ENCODE measurements at regions not wholly inside any gene's neighbourhood (a gene's known extent, or its start where the extent isn't known, plus 50 kb on each side); places are given as distances from the start of the nearest gene placed in this dataset.

DNA sequence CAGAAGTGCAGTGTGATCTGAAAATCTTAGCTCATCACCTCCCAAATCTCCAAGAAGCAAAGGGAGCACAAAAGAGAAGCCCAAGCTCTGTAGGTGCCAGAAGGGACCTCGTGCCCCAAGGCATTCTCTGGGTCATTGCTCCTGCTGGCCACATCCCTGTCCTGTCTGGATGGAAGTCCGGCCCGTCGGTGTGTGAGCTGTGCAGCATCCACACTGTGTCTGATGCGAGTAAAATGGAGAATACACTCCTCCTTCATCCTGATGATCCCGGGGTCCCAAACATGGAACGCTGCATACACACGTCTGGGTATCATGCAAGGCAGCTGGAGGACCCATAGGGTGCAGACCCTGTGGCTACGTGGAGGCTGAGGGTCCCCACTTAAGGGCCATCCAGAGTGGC lies 851.4 kb downstream of the GALR1 start:
- in situ Hi-C loops (cut with HindIII; ENCODE audit: low sequenced_read_pairs): no loop called here
- TF ChIP-seq, protein P1, sequence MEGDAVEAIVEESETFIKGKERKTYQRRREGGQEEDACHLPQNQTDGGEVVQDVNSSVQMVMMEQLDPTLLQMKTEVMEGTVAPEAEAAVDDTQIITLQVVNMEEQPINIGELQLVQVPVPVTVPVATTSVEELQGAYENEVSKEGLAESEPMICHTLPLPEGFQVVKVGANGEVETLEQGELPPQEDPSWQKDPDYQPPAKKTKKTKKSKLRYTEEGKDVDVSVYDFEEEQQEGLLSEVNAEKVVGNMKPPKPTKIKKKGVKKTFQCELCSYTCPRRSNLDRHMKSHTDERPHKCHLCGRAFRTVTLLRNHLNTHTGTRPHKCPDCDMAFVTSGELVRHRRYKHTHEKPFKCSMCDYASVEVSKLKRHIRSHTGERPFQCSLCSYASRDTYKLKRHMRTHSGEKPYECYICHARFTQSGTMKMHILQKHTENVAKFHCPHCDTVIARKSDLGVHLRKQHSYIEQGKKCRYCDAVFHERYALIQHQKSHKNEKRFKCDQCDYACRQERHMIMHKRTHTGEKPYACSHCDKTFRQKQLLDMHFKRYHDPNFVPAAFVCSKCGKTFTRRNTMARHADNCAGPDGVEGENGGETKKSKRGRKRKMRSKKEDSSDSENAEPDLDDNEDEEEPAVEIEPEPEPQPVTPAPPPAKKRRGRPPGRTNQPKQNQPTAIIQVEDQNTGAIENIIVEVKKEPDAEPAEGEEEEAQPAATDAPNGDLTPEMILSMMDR (IDR thresholded peaks at IDR 0.05; ENCODE audit: low read depth, low read length, missing control alignments): no peak
- no peak for DNase-seq (ENCODE audit: low read depth)
- no peak overlapping the region for H3K4me3 ChIP-seq (ENCODE audit: low read depth, low read length)

DNA sequence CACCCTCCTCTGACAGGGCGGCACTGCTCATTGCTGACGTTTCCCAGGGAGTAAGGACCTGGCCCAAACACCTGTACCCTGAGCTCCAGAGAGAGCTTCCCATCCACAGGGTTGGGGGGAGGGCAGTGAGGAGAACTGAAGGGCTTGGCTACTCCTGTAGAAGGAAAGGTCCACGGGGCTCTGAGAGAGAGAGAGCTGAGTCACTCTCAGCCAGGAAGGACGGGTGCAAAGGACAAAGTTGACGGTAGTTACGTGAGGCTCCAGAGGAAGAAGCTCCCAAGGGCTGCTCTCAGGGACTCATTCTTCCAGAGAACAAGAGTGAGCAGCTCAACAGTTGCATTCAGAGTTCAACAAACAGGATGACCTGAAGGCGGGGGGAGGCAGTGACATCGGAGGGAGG lies 852.5 kb downstream of the GALR1 start:
- in situ Hi-C loops (cut with HindIII; ENCODE audit: low sequenced_read_pairs): no loop called here
- H3K4me3 ChIP-seq (ENCODE audit: low read depth, low read length): no peak overlapping the region
- TF ChIP-seq, protein P1 (IDR thresholded peaks at IDR 0.05; ENCODE audit: low read depth, low read length, missing control alignments): no peak
- no peak for DNase-seq (ENCODE audit: low read depth)

DNA sequence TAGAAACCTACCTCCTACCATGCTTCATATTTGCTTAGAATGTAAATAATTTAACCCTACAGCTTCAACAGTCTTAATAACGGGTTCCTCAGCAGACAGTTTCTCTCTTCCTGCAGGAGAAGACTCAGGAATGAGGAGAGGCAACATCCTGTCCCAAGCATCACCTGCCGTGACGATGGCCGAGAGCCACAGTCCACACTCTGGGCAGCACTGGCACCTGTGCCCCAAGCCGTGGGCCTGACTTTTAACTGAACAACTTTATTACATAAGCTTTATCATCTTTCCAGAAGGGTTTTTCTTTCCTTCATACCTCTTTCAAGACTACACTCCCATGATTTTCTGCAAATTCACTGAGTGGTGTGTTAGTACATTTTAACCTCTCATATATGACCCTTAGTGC lies 856.0 kb downstream of the GALR1 start:
- TF ChIP-seq, protein P1 (IDR thresholded peaks at IDR 0.05; ENCODE audit: low read depth, low read length, missing control alignments): no peak
- DNase-seq (ENCODE audit: low read depth): no peak
- no peak overlapping the region for H3K4me3 ChIP-seq (ENCODE audit: low read depth, low read length)
- in situ Hi-C loops (cut with HindIII; ENCODE audit: low sequenced_read_pairs): no loop called here

DNA sequence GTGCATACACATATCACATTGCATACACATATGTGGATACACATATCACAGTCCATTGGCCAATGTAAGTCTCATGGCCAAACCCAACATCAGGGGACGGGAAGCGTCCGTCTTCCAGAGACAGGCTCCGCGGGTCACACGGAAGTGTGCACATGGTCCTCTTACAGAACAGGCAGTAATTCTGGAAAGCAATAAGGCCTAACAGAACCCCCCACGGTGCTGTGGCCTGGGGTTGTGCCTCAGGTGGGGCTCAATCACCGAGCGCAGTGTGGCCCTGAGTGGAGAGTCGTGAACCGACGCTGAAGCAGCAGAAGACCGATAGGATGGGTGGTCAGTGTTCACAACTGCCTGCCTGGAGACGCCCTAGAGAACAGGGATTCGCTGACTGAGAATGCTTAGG lies 857.3 kb downstream of the GALR1 start:
- H3K4me3 ChIP-seq (ENCODE audit: low read depth, low read length): no peak overlapping the region
- in situ Hi-C loops (cut with HindIII; ENCODE audit: low sequenced_read_pairs): no loop called here
- no peak for DNase-seq (ENCODE audit: low read depth)
- TF ChIP-seq, protein P1 (IDR thresholded peaks at IDR 0.05; ENCODE audit: low read depth, low read length, missing control alignments): no peak

DNA sequence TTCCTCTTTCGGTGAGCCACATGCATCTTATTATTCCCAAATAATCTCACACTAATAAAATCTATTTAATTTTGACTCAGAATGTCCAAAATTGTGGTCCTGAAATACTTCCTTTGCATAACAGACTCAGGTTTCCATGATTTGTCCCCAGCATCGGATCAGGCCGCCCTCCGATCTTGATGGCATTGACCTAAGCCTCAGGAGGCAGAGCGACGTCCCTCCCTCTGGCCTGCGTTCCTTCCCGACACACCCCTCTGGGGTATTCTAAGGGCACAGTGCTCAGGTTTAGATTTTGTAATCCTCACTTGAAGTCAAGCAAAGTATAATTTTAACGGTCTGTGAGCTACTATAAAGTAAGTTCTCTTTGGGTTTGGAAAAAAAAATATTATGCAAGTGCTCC lies 857.7 kb downstream of the GALR1 start:
- no peak overlapping the region for H3K4me3 ChIP-seq (ENCODE audit: low read depth, low read length)
- TF ChIP-seq, protein P1 (IDR thresholded peaks at IDR 0.05; ENCODE audit: low read depth, low read length, missing control alignments): no peak
- in situ Hi-C loops (cut with HindIII; ENCODE audit: low sequenced_read_pairs): no loop called here
- DNase-seq (ENCODE audit: low read depth): no peak

DNA sequence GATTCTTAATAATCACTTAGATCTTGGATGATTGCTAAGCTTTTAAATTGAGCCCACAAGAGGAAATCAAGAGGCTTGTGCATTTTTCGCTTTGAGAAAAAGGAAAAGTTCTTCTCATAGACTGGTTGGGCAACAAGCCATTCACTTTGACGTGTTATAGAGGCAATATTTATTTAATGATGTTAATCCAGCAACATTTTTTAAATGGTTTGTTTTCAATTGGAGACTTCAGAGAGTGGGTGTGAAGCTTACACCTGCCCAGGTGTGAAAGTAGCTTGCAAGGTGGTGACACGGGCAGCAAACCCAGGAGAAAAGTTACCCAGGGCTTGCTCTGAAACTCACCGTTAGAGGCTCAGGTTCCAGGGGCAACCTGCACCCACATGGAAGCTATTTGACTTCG lies 858.9 kb downstream of the GALR1 start:
- no peak overlapping the region for H3K4me3 ChIP-seq (ENCODE audit: low read depth, low read length)
- TF ChIP-seq, protein P1 (IDR thresholded peaks at IDR 0.05; ENCODE audit: low read depth, low read length, missing control alignments): no peak
- DNase-seq (ENCODE audit: low read depth): no peak
- in situ Hi-C loops (cut with HindIII; ENCODE audit: low sequenced_read_pairs): no loop called here

Measured in astrocyte of the cerebellum (primary cell).